ENCODE measurements at regions not wholly inside any gene's neighbourhood (a gene's known extent, or its start where the extent isn't known, plus 50 kb on each side); places are given as distances from the start of the nearest gene placed in this dataset.

- TF ChIP-seq GATA1 (IDR thresholded peaks at IDR 0.05; ENCODE audit: low read depth, low read length) (no peak), POLR2A (IDR thresholded peaks at IDR 0.05; ENCODE audit: low read length) (no peak)
- DNase-seq: no peak
Observed at GRCh38 chr14:101122237-101123141, 219.0 kb upstream of the RTL1 start.

- DNase-seq: no peak
- TF ChIP-seq GATA1 (IDR thresholded peaks at IDR 0.05; ENCODE audit: low read depth, low read length) (no peak), POLR2A (IDR thresholded peaks at IDR 0.05; ENCODE audit: low read length) (no peak)
Observed at GRCh38 chr14:101123618-101124510, 220.3 kb upstream of the RTL1 start.

DNA sequence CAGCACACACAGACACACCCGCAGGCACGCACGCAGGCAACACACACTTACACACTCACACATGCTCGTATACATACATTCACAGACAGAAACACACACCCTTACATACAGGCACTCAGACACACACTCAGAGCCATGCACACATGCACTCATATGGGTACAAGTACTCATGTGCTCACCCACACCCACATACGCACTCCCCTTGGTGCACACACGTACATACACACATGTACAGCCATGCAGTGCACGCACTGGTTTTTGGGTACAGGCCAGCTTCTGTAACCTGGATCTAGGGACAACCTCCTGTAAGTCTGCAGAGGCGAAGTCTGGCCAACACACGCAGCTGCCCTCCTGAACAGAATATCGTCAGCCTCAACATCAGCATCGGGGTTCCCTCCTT, 221.3 kb upstream of the RTL1 start:
- DNase-seq: no peak
- TF ChIP-seq GATA1 (IDR thresholded peaks at IDR 0.05; ENCODE audit: low read depth, low read length) (no peak), POLR2A (IDR thresholded peaks at IDR 0.05; ENCODE audit: low read length) (no peak)

- TF ChIP-seq GATA1 (IDR thresholded peaks at IDR 0.05; ENCODE audit: low read depth, low read length) (no peak), POLR2A (IDR thresholded peaks at IDR 0.05; ENCODE audit: low read length) (no peak)
- DNase-seq: no peak
Observed at GRCh38 chr14:101125313-101125712, 221.8 kb upstream of the RTL1 start.

GRCh38 chr14:101125719-101126651, 222.5 kb upstream of the RTL1 start:
- TF ChIP-seq POLR2A (IDR thresholded peaks at IDR 0.05; ENCODE audit: low read length): no peak
- no peak for TF ChIP-seq GATA1 (IDR thresholded peaks at IDR 0.05; ENCODE audit: low read depth, low read length)
- no peak for DNase-seq

DNA sequence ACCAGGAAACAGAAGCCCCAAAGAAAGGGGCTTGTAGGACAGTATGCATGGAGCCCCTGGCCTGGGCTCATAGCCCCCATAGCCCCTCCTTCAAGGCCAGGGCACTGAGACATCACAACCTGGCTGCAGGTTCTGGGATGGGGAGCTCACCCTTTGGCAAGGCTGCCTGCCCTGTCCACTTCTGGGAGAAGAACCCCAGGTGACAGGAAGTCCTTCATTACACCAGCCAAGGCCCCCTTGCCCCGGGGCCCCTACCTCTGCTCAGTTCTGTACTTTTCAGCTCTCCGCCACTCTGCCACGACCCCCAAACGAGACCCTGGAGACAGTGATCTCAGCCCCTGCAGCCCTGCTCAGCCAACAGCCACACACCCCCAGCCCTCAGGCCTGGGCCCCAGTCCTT, 223.2 kb upstream of the RTL1 start:
- no peak for DNase-seq
- no peak for TF ChIP-seq POLR2A (IDR thresholded peaks at IDR 0.05; ENCODE audit: low read length)
- no peak for TF ChIP-seq GATA1 (IDR thresholded peaks at IDR 0.05; ENCODE audit: low read depth, low read length)

- TF ChIP-seq GATA1 (IDR thresholded peaks at IDR 0.05; ENCODE audit: low read depth, low read length): no peak
- TF ChIP-seq POLR2A (IDR thresholded peaks at IDR 0.05; ENCODE audit: low read length): no peak
- no peak for DNase-seq
Observed at GRCh38 chr14:101127224-101127623, 223.7 kb upstream of the RTL1 start.

DNA sequence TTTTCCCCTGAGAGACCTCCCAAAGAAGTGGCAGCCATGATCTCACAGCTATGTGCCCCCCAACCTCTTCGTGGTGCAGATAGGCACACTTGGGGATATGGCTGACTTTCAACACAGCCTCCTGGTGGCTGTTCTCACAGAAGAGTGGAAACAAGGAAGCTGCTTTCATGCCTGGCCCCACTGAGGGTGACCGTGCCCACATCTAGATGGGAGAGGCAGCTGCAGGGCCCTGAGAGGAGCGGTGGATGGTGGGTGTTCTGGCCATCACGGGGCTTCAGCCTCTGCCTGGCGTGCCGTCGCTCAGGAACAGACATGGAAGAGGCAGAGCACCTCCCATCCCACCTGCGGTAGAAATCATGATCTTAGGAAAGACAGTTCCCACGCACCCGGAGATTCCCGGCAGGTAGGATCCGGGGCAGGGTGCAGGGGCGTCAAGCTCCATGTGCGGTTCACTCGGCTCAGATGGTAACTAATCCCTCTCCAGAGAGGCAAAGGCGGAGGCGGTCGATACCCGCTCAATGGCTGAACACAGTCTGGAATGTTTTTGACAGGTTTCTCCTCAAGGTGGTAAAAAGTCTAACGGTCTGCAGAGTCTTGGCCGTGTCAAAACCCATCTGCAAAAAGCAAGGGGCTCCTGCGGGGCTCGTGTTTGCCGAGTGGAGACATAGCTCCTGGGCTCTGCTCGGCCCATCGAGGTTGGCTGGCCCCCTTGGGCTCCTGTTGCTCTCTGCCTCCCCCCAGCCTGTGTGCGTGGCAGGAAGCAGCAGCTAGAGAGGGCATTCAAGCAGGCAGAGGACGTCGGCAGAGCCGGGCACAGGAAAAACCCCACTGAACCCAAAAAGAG, 225.2 kb upstream of the RTL1 start:
- DNase-seq: no peak

DNA sequence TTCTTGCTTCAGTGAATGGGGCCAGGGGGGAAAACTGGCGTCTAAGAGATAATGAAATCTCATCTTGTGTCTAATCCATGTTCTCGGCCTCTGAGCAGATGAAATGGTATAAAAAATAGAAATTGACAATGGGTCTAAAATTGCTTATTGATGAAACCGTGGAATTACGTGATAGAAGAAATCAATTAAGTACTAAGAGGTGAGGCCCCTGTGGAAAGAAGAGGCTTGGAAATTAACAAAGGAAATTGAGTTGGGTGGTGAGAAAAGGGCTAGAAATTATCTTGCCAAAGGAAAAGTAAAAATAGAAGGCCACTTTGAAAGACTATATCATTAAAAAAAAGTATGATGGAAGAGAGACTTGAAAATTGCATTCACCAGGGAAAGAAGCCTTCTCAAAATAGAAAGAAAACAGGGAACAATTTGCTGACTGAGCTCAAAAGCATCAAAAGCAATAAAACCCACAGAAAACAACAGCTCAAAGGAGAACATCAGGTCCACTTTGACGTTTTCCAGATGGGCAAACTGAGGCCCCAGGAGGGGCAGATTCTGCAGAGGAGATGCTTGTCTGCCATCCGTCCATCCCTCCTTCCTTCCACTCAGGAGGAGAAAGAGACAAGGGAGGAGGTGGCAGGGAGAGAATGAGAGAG, 226.1 kb upstream of the RTL1 start:
- DNase-seq: no peak
- TF ChIP-seq POLR2A (IDR thresholded peaks at IDR 0.05; ENCODE audit: low read length) (no peak), GATA1 (IDR thresholded peaks at IDR 0.05; ENCODE audit: low read depth, low read length) (no peak)

More for the DNA sequence above, 225.2 kb upstream of the RTL1 start:
- TF ChIP-seq GATA1 (IDR thresholded peaks at IDR 0.05; ENCODE audit: low read depth, low read length) (no peak), POLR2A (IDR thresholded peaks at IDR 0.05; ENCODE audit: low read length) (no peak)

- TF ChIP-seq POLR2A (IDR thresholded peaks at IDR 0.05; ENCODE audit: low read length) (no peak), GATA1 (IDR thresholded peaks at IDR 0.05; ENCODE audit: low read depth, low read length) (no peak)
- no peak for DNase-seq
Observed at GRCh38 chr14:101130861-101131260, 227.3 kb upstream of the RTL1 start.

GRCh38 chr14:101131451-101131916, 228.0 kb upstream of the RTL1 start:
- DNase-seq: no peak

GRCh38 chr14:101132051-101132571, 228.6 kb upstream of the RTL1 start:
- no peak for DNase-seq
- TF ChIP-seq GATA1 (IDR thresholded peaks at IDR 0.05; ENCODE audit: low read depth, low read length): no peak
- TF ChIP-seq POLR2A (IDR thresholded peaks at IDR 0.05; ENCODE audit: low read length): no peak

More at GRCh38 chr14:101131451-101131916, 228.0 kb upstream of the RTL1 start:
- TF ChIP-seq POLR2A (IDR thresholded peaks at IDR 0.05; ENCODE audit: low read length): no peak
- no peak for TF ChIP-seq GATA1 (IDR thresholded peaks at IDR 0.05; ENCODE audit: low read depth, low read length)
